ENCODE measurements at regions not wholly inside any gene's neighbourhood (a gene's known extent, or its start where the extent isn't known, plus 50 kb on each side); places are given as distances from the start of the nearest gene placed in this dataset.

- H3K4me3 ChIP-seq (ENCODE audit: low read depth, low read length), result no peak overlapping the region
- no peak for TF ChIP-seq CTCF (IDR thresholded peaks at IDR 0.05; ENCODE audit: insufficient read depth, low read depth, low read length)
- DNase-seq (ENCODE audit: low read depth), result no peak
These were observed 772.5 kb downstream of the TRIML1 start for GRCh38 chr4:188911707-188912106.

GRCh38 chr4:188915175-188915574, 775.9 kb downstream of the TRIML1 start:
- TF ChIP-seq CTCF (IDR thresholded peaks at IDR 0.05; ENCODE audit: insufficient read depth, low read depth, low read length), result no peak
- H3K4me3 ChIP-seq (ENCODE audit: low read depth, low read length), result no peak overlapping the region
- DNase-seq (ENCODE audit: low read depth), result no peak

- no peak overlapping the region for H3K4me3 ChIP-seq (ENCODE audit: low read depth, low read length)
- no peak for DNase-seq (ENCODE audit: low read depth)
- TF ChIP-seq CTCF (IDR thresholded peaks at IDR 0.05; ENCODE audit: insufficient read depth, low read depth, low read length), result no peak
These were observed 779.5 kb downstream of the TRIML1 start for GRCh38 chr4:188918787-188919186.

- DNase-seq (ENCODE audit: low read depth), result peak; percentile 18
- H3K4me3 ChIP-seq (ENCODE audit: low read depth, low read length), result no peak overlapping the region
- no peak for TF ChIP-seq CTCF (IDR thresholded peaks at IDR 0.05; ENCODE audit: insufficient read depth, low read depth, low read length)
These were observed 791.6 kb downstream of the TRIML1 start for GRCh38 chr4:188930822-188931221.

- DNase-seq (ENCODE audit: low read depth), result peak; percentile 64
- TF ChIP-seq CTCF (IDR thresholded peaks at IDR 0.05; ENCODE audit: insufficient read depth, low read depth, low read length), result no peak
- no peak overlapping the region for H3K4me3 ChIP-seq (ENCODE audit: low read depth, low read length)
These were observed 795.2 kb downstream of the TRIML1 start for GRCh38 chr4:188934320-188934962.

- no peak overlapping the region for H3K4me3 ChIP-seq (ENCODE audit: low read depth, low read length)
- no peak for TF ChIP-seq CTCF (IDR thresholded peaks at IDR 0.05; ENCODE audit: insufficient read depth, low read depth, low read length)
- peak; percentile 99 for DNase-seq (ENCODE audit: low read depth)
These were observed 802.4 kb downstream of the TRIML1 start for GRCh38 chr4:188941524-188942119.

- H3K4me3 ChIP-seq (ENCODE audit: low read depth, low read length), result no peak overlapping the region
- peak; percentile 46 for DNase-seq (ENCODE audit: low read depth)
- no peak for TF ChIP-seq CTCF (IDR thresholded peaks at IDR 0.05; ENCODE audit: insufficient read depth, low read depth, low read length)
These were observed 803.4 kb downstream of the TRIML1 start for GRCh38 chr4:188942606-188943005.
